ENCODE measurements at regions not wholly inside any gene's neighbourhood (a gene's known extent, or its start where the extent isn't known, plus 50 kb on each side); places are given as distances from the start of the nearest gene placed in this dataset.
A peak's percentile ranks its signal among the peaks of the same experiment; 100 is the strongest.

GRCh38 chr1:78715181-78715661 lies 65.6 kb downstream of the IFI44 start:
- no peaks in the 10 kb centered on the region for H3K27me3 ChIP-seq (ENCODE audit: insufficient read depth, low read length, poor library complexity)
- no peak overlapping the region for H3K23ac ChIP-seq (ENCODE audit: low read length)
- no peaks in the 10 kb centered on the region for H3K4me1 ChIP-seq (ENCODE audit: control insufficient read depth, low read depth, low read length)
- H4K5ac ChIP-seq (ENCODE audit: low read length) = no peak overlapping the region
- H3K4me3 ChIP-seq (ENCODE audit: low read length) = no peak overlapping the region
- H3K79me1 ChIP-seq (ENCODE audit: low read length) = no peaks in the 10 kb centered on the region
- no peak overlapping the region for H3K9ac ChIP-seq (ENCODE audit: low read length)
- H2BK5ac ChIP-seq (ENCODE audit: low read length) = no peak overlapping the region
- no peak overlapping the region for H4K8ac ChIP-seq (ENCODE audit: low read depth, low read length)
- H2AK5ac ChIP-seq (ENCODE audit: low read length) = no peak overlapping the region
- H3K56ac ChIP-seq (ENCODE audit: low read length) = no peak overlapping the region
- no peaks in the 10 kb centered on the region for H3K36me3 ChIP-seq (ENCODE audit: control insufficient read depth, insufficient read depth, low read length)
- no peak overlapping the region for H2BK15ac ChIP-seq (replicated peaks; ENCODE audit: low read depth)
- no peak overlapping the region for H2BK120ac ChIP-seq (ENCODE audit: low read depth, low read length)
- H3K27ac ChIP-seq (ENCODE audit: low read depth, low read length) = no peak overlapping the region
- H3K4me2 ChIP-seq (ENCODE audit: low read length) = no peak overlapping the region
- no peaks in the 10 kb centered on the region for H3K79me2 ChIP-seq (ENCODE audit: control insufficient read depth, insufficient read depth, low read length)
- H3K18ac ChIP-seq (ENCODE audit: low read length) = no peak overlapping the region
- H3K4ac ChIP-seq (ENCODE audit: low read depth, low read length) = no peak overlapping the region
- DNase-seq = no peak

DNA sequence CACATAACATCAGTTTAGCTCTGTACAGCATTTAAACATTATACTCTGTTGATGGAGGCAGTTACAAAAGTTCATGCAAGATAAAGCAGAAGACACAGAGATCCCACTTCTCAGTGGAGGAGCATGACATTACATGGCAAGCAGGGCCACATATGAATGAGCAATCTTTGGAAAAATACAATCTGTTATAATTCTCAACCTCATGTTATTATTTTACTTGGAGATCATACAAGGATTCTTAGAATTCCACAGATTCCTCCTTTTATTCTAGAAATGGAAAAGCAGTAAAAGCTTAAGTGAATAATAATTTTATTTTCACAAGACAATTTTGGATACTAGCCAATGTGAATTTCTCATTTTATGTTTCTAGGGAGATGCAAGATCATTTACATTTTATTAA lies 66.6 kb downstream of the IFI44 start:
- H3K79me1 ChIP-seq (ENCODE audit: low read length) = no peaks in the 10 kb centered on the region
- H3K4me3 ChIP-seq (ENCODE audit: low read length) = no peak overlapping the region
- DNase-seq = no peak
- no peak overlapping the region for H4K5ac ChIP-seq (ENCODE audit: low read length)
- H3K27ac ChIP-seq (ENCODE audit: low read depth, low read length) = no peak overlapping the region
- no peak overlapping the region for H3K18ac ChIP-seq (ENCODE audit: low read length)
- H2BK15ac ChIP-seq (replicated peaks; ENCODE audit: low read depth) = no peak overlapping the region
- no peaks in the 10 kb centered on the region for H3K27me3 ChIP-seq (ENCODE audit: insufficient read depth, low read length, poor library complexity)
- no peaks in the 10 kb centered on the region for H3K36me3 ChIP-seq (ENCODE audit: control insufficient read depth, insufficient read depth, low read length)
- H2BK5ac ChIP-seq (ENCODE audit: low read length) = no peak overlapping the region
- H2BK120ac ChIP-seq (ENCODE audit: low read depth, low read length) = no peak overlapping the region
- no peak overlapping the region for H3K9ac ChIP-seq (ENCODE audit: low read length)
- H3K23ac ChIP-seq (ENCODE audit: low read length) = no peak overlapping the region
- H3K56ac ChIP-seq (ENCODE audit: low read length) = no peak overlapping the region
- H3K4me1 ChIP-seq (ENCODE audit: control insufficient read depth, low read depth, low read length) = no peaks in the 10 kb centered on the region
- no peak overlapping the region for H4K8ac ChIP-seq (ENCODE audit: low read depth, low read length)
- H2AK5ac ChIP-seq (ENCODE audit: low read length) = no peak overlapping the region
- H3K79me2 ChIP-seq (ENCODE audit: control insufficient read depth, insufficient read depth, low read length) = no peaks in the 10 kb centered on the region
- H3K4me2 ChIP-seq (ENCODE audit: low read length) = no peak overlapping the region
- no peak overlapping the region for H3K4ac ChIP-seq (ENCODE audit: low read depth, low read length)

- Histone ChIP-seq H3K23ac (ENCODE audit: low read length) (no peak overlapping the region), H3K27me3 (ENCODE audit: insufficient read depth, low read length, poor library complexity) (no peaks in the 10 kb centered on the region), H2BK5ac (ENCODE audit: low read length) (no peak overlapping the region), H3K9ac (ENCODE audit: low read length) (no peak overlapping the region), H3K27ac (ENCODE audit: low read depth, low read length) (no peak overlapping the region), H3K4me3 (ENCODE audit: low read length) (no peak overlapping the region), H3K36me3 (ENCODE audit: control insufficient read depth, insufficient read depth, low read length) (no peaks in the 10 kb centered on the region), H3K18ac (ENCODE audit: low read length) (no peak overlapping the region), H2BK15ac (replicated peaks; ENCODE audit: low read depth) (no peak overlapping the region), H3K4me2 (ENCODE audit: low read length) (no peak overlapping the region), H3K79me1 (ENCODE audit: low read length) (no peaks in the 10 kb centered on the region), H3K56ac (ENCODE audit: low read length) (no peak overlapping the region), H3K79me2 (ENCODE audit: control insufficient read depth, insufficient read depth, low read length) (no peaks in the 10 kb centered on the region), H3K4ac (ENCODE audit: low read depth, low read length) (no peak overlapping the region), H4K8ac (ENCODE audit: low read depth, low read length) (no peak overlapping the region), H3K4me1 (ENCODE audit: control insufficient read depth, low read depth, low read length) (no peaks in the 10 kb centered on the region), H2AK5ac (ENCODE audit: low read length) (no peak overlapping the region), H2BK120ac (ENCODE audit: low read depth, low read length) (no peak overlapping the region), H4K5ac (ENCODE audit: low read length) (no peak overlapping the region)
- peak; percentile 30 for DNase-seq
- WGBS (ENCODE audit: extremely low coverage, insufficient coverage, low lambda C conversion rate) = no CpG with 5 or more reads among the region's 2 CpGs
Measured at GRCh38 chr1:78718566-78718965, 68.9 kb downstream of the IFI44 start.

DNA sequence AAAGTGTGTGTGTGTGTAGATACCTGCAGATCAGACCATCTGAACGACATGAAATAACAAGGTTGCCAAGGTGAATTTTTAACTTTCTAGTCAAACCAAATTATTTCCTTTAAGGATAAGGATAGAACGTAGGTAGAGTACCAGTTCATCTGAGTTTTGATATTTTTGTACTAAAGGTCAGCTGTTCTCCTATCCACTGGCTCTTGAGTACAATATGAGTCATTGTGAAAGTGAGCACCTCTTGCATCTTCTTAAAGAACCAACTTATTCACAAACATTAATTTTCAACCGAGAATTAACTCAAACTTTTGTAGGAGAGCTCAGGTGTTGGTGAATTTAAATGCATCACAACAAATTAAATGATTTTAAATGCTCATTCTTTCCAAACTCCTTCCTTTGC lies 71.5 kb downstream of the IFI44 start:
- no peaks in the 10 kb centered on the region for H3K79me1 ChIP-seq (ENCODE audit: low read length)
- no peak overlapping the region for H2BK15ac ChIP-seq (replicated peaks; ENCODE audit: low read depth)
- no peak overlapping the region for H3K9ac ChIP-seq (ENCODE audit: low read length)
- no peak for DNase-seq
- H3K79me2 ChIP-seq (ENCODE audit: control insufficient read depth, insufficient read depth, low read length) = no peaks in the 10 kb centered on the region
- no peak overlapping the region for H2BK120ac ChIP-seq (ENCODE audit: low read depth, low read length)
- no peaks in the 10 kb centered on the region for H3K4me1 ChIP-seq (ENCODE audit: control insufficient read depth, low read depth, low read length)
- H3K36me3 ChIP-seq (ENCODE audit: control insufficient read depth, insufficient read depth, low read length) = no peaks in the 10 kb centered on the region
- no peak overlapping the region for H3K23ac ChIP-seq (ENCODE audit: low read length)
- H3K56ac ChIP-seq (ENCODE audit: low read length) = no peak overlapping the region
- WGBS (ENCODE audit: extremely low coverage, insufficient coverage, low lambda C conversion rate) = no CpG with 5 or more reads among the region's 3 CpGs
- H3K4ac ChIP-seq (ENCODE audit: low read depth, low read length) = no peak overlapping the region
- no peak overlapping the region for H3K4me3 ChIP-seq (ENCODE audit: low read length)
- H4K8ac ChIP-seq (ENCODE audit: low read depth, low read length) = no peak overlapping the region
- H3K4me2 ChIP-seq (ENCODE audit: low read length) = no peak overlapping the region
- no peak overlapping the region for H4K5ac ChIP-seq (ENCODE audit: low read length)
- no peak overlapping the region for H3K27ac ChIP-seq (ENCODE audit: low read depth, low read length)
- no peak overlapping the region for H3K18ac ChIP-seq (ENCODE audit: low read length)
- H2BK5ac ChIP-seq (ENCODE audit: low read length) = no peak overlapping the region
- no peak overlapping the region for H2AK5ac ChIP-seq (ENCODE audit: low read length)
- no peaks in the 10 kb centered on the region for H3K27me3 ChIP-seq (ENCODE audit: insufficient read depth, low read length, poor library complexity)

DNA sequence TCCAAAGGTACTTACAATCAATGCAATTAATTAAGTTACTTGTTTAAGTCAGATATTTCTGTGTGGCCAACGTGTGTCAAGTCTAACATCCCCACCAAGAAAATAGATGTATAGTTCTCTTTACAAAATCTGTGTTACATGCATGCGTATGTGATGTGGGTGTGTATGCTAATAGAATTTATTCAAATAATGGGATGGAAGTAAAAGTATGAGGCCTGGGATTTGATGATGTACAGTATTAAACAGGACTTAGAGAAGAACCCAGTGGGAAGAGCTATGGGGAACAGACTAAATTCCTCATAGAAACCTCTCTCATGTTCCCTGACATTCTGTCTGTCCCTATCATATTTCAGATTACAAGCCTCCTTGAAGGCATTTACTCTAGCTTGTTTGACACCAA lies 72.5 kb downstream of the IFI44 start:
- no peak overlapping the region for H3K4ac ChIP-seq (ENCODE audit: low read depth, low read length)
- H3K4me2 ChIP-seq (ENCODE audit: low read length) = no peak overlapping the region
- no peak overlapping the region for H4K5ac ChIP-seq (ENCODE audit: low read length)
- H4K8ac ChIP-seq (ENCODE audit: low read depth, low read length) = no peak overlapping the region
- no peaks in the 10 kb centered on the region for H3K79me1 ChIP-seq (ENCODE audit: low read length)
- H3K23ac ChIP-seq (ENCODE audit: low read length) = no peak overlapping the region
- H2BK5ac ChIP-seq (ENCODE audit: low read length) = no peak overlapping the region
- no peaks in the 10 kb centered on the region for H3K36me3 ChIP-seq (ENCODE audit: control insufficient read depth, insufficient read depth, low read length)
- no peak overlapping the region for H2BK120ac ChIP-seq (ENCODE audit: low read depth, low read length)
- no peak overlapping the region for H3K4me3 ChIP-seq (ENCODE audit: low read length)
- no CpG with 5 or more reads among the region's 2 CpGs for WGBS (ENCODE audit: extremely low coverage, insufficient coverage, low lambda C conversion rate)
- DNase-seq = no peak
- no peak overlapping the region for H2BK15ac ChIP-seq (replicated peaks; ENCODE audit: low read depth)
- H3K9ac ChIP-seq (ENCODE audit: low read length) = no peak overlapping the region
- no peak overlapping the region for H3K27ac ChIP-seq (ENCODE audit: low read depth, low read length)
- H2AK5ac ChIP-seq (ENCODE audit: low read length) = no peak overlapping the region
- no peak overlapping the region for H3K18ac ChIP-seq (ENCODE audit: low read length)
- no peaks in the 10 kb centered on the region for H3K4me1 ChIP-seq (ENCODE audit: control insufficient read depth, low read depth, low read length)
- no peaks in the 10 kb centered on the region for H3K79me2 ChIP-seq (ENCODE audit: control insufficient read depth, insufficient read depth, low read length)
- no peaks in the 10 kb centered on the region for H3K27me3 ChIP-seq (ENCODE audit: insufficient read depth, low read length, poor library complexity)
- H3K56ac ChIP-seq (ENCODE audit: low read length) = no peak overlapping the region

- Histone ChIP-seq H3K23ac (ENCODE audit: low read length) (no peak overlapping the region), H3K79me1 (ENCODE audit: low read length) (no peaks in the 10 kb centered on the region), H4K8ac (ENCODE audit: low read depth, low read length) (no peak overlapping the region), H3K27ac (ENCODE audit: low read depth, low read length) (no peak overlapping the region), H3K4me2 (ENCODE audit: low read length) (no peak overlapping the region), H2BK5ac (ENCODE audit: low read length) (no peak overlapping the region), H2BK15ac (replicated peaks; ENCODE audit: low read depth) (no peak overlapping the region), H3K79me2 (ENCODE audit: control insufficient read depth, insufficient read depth, low read length) (no peaks in the 10 kb centered on the region), H3K4me1 (ENCODE audit: control insufficient read depth, low read depth, low read length) (no peaks in the 10 kb centered on the region), H2AK5ac (ENCODE audit: low read length) (no peak overlapping the region), H3K4ac (ENCODE audit: low read depth, low read length) (no peak overlapping the region), H4K5ac (ENCODE audit: low read length) (no peak overlapping the region), H3K9ac (ENCODE audit: low read length) (no peak overlapping the region), H2BK120ac (ENCODE audit: low read depth, low read length) (no peak overlapping the region), H3K56ac (ENCODE audit: low read length) (no peak overlapping the region), H3K27me3 (ENCODE audit: insufficient read depth, low read length, poor library complexity) (no peaks in the 10 kb centered on the region), H3K4me3 (ENCODE audit: low read length) (no peak overlapping the region), H3K18ac (ENCODE audit: low read length) (no peak overlapping the region), H3K36me3 (ENCODE audit: control insufficient read depth, insufficient read depth, low read length) (no peaks in the 10 kb centered on the region)
- WGBS (ENCODE audit: extremely low coverage, insufficient coverage, low lambda C conversion rate) = no CpG with 5 or more reads among the region's 1 CpG
- DNase-seq = no peak
Measured at GRCh38 chr1:78722521-78722920, 72.9 kb downstream of the IFI44 start.

Data from mesendoderm (in vitro differentiated cells).